HG03175 (cell line): ENCODE measurements at regions not wholly inside any gene's neighbourhood (a gene's known extent, or its start where the extent isn't known, plus 50 kb on each side); places are given as distances from the start of the nearest gene placed in this dataset.
"Not testable (repeated sequence)": the region's sequence is repeated elsewhere in the genome, so short reads cannot be mapped to it uniquely, and the experiment has no call there.

ENCODE experiments used
- ATAC-seq: cut with Tn5 transposase; IDR thresholded peaks from one replicate; pipeline ENCODE4 v1.9.1; 2021; ENCODE audit warnings: mild to moderate bottlenecking, moderate library complexity; ENCODE audit not compliant: unreplicated experiment

- no peak for ATAC-seq
Observed at GRCh38 chr3:18562364-18563154, 137.4 kb upstream of the SATB1 start.

GRCh38 chr3:18559331-18559842 lies 134.2 kb upstream of the SATB1 start:
- ATAC-seq, result peak; percentile 70

DNA sequence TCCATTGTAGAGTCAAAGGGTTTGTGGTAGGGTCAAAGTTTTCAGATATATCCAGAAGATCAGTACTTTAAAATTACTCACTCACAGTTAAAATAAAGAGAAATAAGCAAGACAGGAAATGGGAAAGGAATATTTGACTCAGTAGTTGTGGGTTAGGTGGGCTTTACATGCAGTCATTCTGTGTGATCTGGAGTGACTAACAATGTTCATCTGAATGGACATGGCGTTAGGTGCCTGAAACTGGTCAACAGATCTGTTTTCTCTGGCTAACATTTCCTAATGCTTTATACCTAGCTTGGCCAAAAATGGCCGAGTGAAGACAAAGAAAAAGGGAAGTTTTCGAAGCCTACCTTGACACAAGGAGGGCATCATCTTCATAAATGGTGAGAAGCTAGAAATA lies 133.4 kb upstream of the SATB1 start:
- ATAC-seq, result no peak

GRCh38 chr3:18557216-18557615 lies 132.1 kb upstream of the SATB1 start:
- no peak for ATAC-seq

GRCh38 chr3:18556503-18557135 lies 131.5 kb upstream of the SATB1 start:
- peak; percentile 79 for ATAC-seq

GRCh38 chr3:18556001-18556408 lies 130.9 kb upstream of the SATB1 start:
- peak; percentile 13 for ATAC-seq

- ATAC-seq, result not testable (repeated sequence)
Observed at GRCh38 chr3:18552579-18553105, 127.5 kb upstream of the SATB1 start.

GRCh38 chr3:18546632-18547031 lies 121.5 kb upstream of the SATB1 start:
- ATAC-seq, result no peak

DNA sequence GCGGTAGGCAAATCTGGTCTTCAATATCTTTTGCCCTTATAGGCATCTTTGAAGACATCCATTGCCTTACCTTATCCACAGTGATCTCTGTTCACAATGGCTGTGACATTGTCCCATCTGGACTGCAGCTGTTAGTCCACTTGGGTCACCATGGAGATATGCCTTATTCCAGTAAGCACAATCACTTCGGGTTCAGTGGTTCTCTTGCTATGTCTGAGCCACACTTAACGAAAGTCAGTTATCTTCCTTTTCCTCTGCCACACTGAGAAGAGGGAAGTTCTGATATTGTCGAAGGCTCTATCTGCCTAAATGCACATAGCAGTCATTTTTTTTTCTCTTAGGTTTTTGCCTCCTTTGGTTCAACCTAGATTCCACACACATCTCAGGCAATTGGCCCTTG lies 119.0 kb upstream of the SATB1 start:
- no peak for ATAC-seq

GRCh38 chr3:18538463-18539230 lies 113.5 kb upstream of the SATB1 start:
- no peak for ATAC-seq

GRCh38 chr3:18533039-18533438 lies 107.9 kb upstream of the SATB1 start:
- ATAC-seq, result no peak

DNA sequence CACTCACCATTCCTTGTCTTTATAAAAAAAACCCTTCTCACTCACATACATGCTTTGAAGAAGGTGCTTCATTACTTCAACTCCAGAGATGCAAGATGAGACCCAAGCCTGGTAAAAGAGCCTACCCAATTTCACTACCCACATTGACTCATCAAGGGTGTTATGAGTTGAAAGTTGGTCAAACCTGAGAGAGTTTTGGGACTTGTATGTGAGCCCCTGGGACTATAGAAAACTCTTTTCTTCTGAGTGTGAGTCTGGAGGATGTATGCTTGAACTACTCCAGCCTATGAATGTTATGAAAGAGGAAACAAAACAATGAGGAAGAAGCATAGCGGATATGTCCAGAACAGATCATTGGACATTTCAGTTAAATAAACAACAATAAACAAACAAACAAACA lies 106.5 kb upstream of the SATB1 start:
- ATAC-seq, result peak; percentile 73

DNA sequence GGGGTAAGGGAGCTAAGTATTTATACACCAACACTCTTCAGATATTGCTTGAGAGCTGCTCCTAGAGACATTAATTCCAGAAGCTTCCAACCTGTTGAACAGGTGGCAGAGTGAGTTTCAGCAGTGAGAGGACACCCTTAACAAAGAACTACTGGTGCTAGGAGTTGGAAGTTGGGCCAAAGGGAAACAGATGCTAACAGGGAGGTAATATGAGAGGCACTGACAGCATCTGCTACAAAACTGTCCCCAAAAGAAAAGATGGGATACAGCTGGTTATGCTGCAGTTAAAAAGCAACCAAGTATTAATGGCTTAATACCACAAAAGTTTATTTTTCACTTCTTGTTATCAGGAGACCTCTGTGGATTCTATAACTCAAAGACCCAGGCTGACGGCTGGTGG lies 104.5 kb upstream of the SATB1 start:
- no peak for ATAC-seq

DNA sequence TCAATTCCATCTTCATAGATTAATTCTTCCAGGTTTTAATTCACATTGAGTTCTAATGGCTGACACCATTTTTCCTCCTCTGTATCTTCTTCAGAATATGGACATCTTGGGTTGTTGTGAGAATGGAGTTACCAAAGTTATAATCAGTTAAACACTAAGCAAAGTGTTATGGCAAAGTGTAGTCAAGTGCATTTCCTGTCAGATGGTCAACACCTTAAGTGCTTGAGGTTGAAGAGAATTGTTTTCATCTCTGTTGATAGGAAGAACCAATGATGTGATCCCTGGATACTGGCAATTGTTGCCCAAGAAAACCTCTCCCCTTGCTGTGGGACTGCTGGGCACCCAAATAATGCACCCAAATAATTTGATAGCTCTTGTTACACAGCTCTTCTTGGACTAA lies 102.6 kb upstream of the SATB1 start:
- ATAC-seq, result no peak

GRCh38 chr3:18526667-18527066 lies 101.5 kb upstream of the SATB1 start:
- no peak for ATAC-seq

- not testable (repeated sequence) for ATAC-seq
Observed at GRCh38 chr3:18516170-18516569, 91.0 kb upstream of the SATB1 start.

DNA sequence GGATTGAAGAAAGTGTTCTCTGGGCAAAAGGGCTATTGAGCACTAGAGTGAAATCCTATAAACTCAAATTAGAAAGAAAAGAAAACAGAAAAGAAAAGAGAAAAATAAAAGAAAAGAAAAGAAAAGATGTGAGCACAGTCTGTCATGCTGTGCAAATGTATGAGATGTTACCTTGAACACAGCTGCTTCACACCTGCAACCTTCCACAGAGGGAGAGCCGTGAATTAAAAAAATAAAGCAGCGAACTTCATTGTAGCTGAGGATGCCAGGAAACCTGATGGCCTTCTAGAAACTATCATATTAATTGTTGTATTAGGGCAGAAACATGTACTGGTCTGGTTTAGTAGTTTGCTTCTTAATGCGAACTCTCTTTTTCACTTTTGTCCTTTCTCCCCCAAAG lies 88.0 kb upstream of the SATB1 start:
- no peak for ATAC-seq

- no peak for ATAC-seq
Observed at GRCh38 chr3:18512007-18512406, 86.9 kb upstream of the SATB1 start.

DNA sequence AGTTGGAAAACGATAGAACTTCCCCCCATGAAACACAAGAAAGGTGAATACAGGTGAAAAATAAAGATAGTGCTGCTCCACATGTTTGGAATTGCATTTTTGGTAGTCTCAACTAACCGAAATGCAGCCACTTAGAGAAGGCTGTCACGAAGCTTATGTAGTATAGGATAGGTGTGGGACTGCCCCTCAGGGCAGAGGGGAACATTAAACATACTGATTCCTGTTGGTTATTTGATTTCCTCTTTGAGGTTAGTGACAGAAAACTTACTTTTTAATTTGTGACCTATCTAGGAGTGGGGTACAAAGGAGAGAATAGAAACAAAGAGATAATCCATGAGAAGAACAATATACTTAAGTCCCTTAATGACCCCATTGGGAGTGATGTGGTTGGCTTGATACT lies 85.8 kb upstream of the SATB1 start:
- ATAC-seq, result no peak

- peak; percentile 61 for ATAC-seq
Observed at GRCh38 chr3:18507333-18507732, 82.2 kb upstream of the SATB1 start.

- no peak for ATAC-seq
Observed at GRCh38 chr3:18505056-18505455, 79.9 kb upstream of the SATB1 start.
